ENCODE measurements at regions not wholly inside any gene's neighbourhood (a gene's known extent, or its start where the extent isn't known, plus 50 kb on each side); places are given as distances from the start of the nearest gene placed in this dataset.
"Not testable (repeated sequence)": the region's sequence is repeated elsewhere in the genome, so short reads cannot be mapped to it uniquely, and the experiment has no call there.

DNA sequence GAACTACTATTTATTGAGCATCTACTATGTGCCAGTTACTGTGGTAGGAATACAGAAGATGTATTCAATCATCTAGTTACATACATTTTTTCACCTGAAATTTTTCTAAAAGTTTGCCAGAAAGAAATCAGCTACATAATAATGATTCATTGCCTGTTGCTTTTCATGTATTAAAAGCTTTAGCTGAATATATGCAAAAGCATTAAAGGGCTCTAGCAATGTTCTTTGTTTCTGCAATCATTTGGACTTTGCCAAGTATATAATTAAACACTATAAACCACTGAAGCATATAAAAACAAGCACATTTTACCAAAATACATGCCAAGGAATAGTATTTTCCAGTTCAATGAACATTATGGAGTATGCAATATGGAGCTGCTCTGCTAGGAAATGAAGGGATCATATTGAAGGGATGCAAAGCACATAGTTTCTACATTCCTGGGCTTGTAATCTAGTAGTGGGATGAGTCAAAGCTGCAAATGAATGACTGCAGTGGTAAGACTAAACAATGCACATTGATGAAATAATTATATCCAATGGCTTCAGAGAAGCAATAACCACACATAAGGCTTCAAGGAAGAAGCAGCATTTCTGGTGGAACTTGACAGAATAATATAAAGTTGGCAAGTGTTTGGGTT lies 87.7 kb downstream of the FOXD4L6 start:
- not testable (repeated sequence) for DNase-seq (ENCODE audit: low spot score in 2 of 2); H3K9me3 Mint-ChIP-seq; ATAC-seq (replicated peaks; ENCODE audit: extremely low read depth, poor library complexity, severe bottlenecking); H3K36me3 Mint-ChIP-seq (ENCODE audit: insufficient read depth); H3K4me3 Mint-ChIP-seq; H3K27ac Mint-ChIP-seq (ENCODE audit: low read depth); H3K4me1 Mint-ChIP-seq; H3K27me3 Mint-ChIP-seq

GRCh38 chr9:41035276-41035675 lies 93.2 kb downstream of the FOXD4L6 start:
- DNase-seq (ENCODE audit: low spot score in 2 of 2); H3K4me3 Mint-ChIP-seq; H3K36me3 Mint-ChIP-seq (ENCODE audit: insufficient read depth); H3K27ac Mint-ChIP-seq (ENCODE audit: low read depth); H3K4me1 Mint-ChIP-seq; ATAC-seq (replicated peaks; ENCODE audit: extremely low read depth, poor library complexity, severe bottlenecking); H3K9me3 Mint-ChIP-seq; H3K27me3 Mint-ChIP-seq: not testable (repeated sequence)

DNA sequence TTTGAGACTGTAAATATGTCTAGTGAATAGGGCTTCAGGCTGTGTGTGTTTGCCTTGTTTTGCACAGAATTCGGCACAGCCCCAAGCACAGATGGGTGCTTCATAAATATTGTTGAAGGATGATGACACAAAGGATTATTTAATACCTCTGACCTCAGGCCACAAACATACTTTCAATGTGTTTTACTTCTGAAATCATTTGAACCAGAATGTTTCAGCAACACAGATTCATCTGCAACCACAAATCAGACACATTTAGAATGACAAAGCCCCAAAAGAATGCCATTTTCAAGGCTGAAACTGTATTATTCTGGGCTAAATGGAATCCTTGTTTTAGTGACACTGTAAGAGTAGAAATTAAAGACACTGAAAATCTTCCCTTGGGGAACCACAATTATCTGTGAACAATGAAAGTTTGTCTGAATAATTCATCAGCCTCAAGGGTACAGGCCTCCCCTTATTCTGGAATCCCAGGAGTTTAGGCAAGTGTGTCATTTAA lies 93.7 kb downstream of the FOXD4L6 start:
- H3K36me3 Mint-ChIP-seq (ENCODE audit: insufficient read depth); H3K4me3 Mint-ChIP-seq; H3K4me1 Mint-ChIP-seq; H3K9me3 Mint-ChIP-seq; H3K27me3 Mint-ChIP-seq; ATAC-seq (replicated peaks; ENCODE audit: extremely low read depth, poor library complexity, severe bottlenecking); H3K27ac Mint-ChIP-seq (ENCODE audit: low read depth); DNase-seq (ENCODE audit: low spot score in 2 of 2): not testable (repeated sequence)

DNA sequence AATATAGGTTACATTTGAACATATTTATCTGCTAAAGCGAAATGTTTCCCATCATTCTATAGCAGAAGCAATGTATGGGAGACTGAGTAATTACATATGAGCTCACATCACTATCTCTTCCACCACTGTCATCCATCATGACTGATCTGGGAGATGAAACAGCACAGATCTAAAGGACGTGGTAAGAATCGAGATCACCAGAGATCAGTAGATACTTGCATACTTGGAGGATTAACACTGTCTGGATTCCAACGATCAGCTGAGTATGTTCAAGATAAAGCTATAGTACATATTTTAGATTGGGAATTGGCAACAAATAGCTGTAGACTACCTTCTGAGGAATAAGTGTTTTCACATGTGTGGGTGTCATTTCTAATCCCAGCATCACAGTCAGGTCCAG lies 94.6 kb downstream of the FOXD4L6 start:
- H3K4me1 Mint-ChIP-seq; H3K27ac Mint-ChIP-seq (ENCODE audit: low read depth); H3K9me3 Mint-ChIP-seq; H3K36me3 Mint-ChIP-seq (ENCODE audit: insufficient read depth); DNase-seq (ENCODE audit: low spot score in 2 of 2); H3K27me3 Mint-ChIP-seq; ATAC-seq (replicated peaks; ENCODE audit: extremely low read depth, poor library complexity, severe bottlenecking); H3K4me3 Mint-ChIP-seq: not testable (repeated sequence)

GRCh38 chr9:41033360-41033759 lies 95.1 kb downstream of the FOXD4L6 start:
- DNase-seq (ENCODE audit: low spot score in 2 of 2); H3K9me3 Mint-ChIP-seq; H3K27ac Mint-ChIP-seq (ENCODE audit: low read depth); ATAC-seq (replicated peaks; ENCODE audit: extremely low read depth, poor library complexity, severe bottlenecking); H3K4me3 Mint-ChIP-seq; H3K27me3 Mint-ChIP-seq; H3K4me1 Mint-ChIP-seq; H3K36me3 Mint-ChIP-seq (ENCODE audit: insufficient read depth): not testable (repeated sequence)

- not testable (repeated sequence) for DNase-seq (ENCODE audit: low spot score in 2 of 2); H3K27ac Mint-ChIP-seq (ENCODE audit: low read depth); H3K4me1 Mint-ChIP-seq; H3K27me3 Mint-ChIP-seq; H3K9me3 Mint-ChIP-seq; H3K36me3 Mint-ChIP-seq (ENCODE audit: insufficient read depth); H3K4me3 Mint-ChIP-seq; ATAC-seq (replicated peaks; ENCODE audit: extremely low read depth, poor library complexity, severe bottlenecking)
These were observed 101.4 kb downstream of the FOXD4L6 start for GRCh38 chr9:41026912-41027676.

DNA sequence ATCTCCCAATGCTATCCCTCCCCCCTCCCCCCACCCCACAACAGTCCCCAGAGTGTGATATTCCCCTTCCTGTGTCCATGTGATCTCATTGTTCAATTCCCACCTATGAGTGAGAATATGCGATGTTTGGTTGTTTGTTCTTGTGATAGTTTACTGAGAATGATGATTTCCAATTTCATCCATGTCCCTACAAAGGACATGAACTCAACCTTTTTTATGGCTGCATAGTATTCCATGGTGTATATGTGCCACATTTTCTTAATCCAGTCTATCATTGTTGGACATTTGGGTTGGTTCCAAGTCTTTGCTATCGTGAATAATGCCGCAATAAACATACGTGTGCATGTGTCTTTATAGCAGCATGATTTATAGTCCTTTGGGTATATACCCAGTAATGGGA lies 106.1 kb downstream of the FOXD4L6 start:
- ATAC-seq (replicated peaks; ENCODE audit: extremely low read depth, poor library complexity, severe bottlenecking); H3K27ac Mint-ChIP-seq (ENCODE audit: low read depth); H3K27me3 Mint-ChIP-seq; H3K4me3 Mint-ChIP-seq; DNase-seq (ENCODE audit: low spot score in 2 of 2); H3K4me1 Mint-ChIP-seq; H3K36me3 Mint-ChIP-seq (ENCODE audit: insufficient read depth); H3K9me3 Mint-ChIP-seq: not testable (repeated sequence)

- H3K27me3 Mint-ChIP-seq; ATAC-seq (replicated peaks; ENCODE audit: extremely low read depth, poor library complexity, severe bottlenecking): not testable (repeated sequence)
These were observed 108.5 kb downstream of the FOXD4L6 start for GRCh38 chr9:41019858-41020562.

GRCh38 chr9:41018948-41019347 lies 109.5 kb downstream of the FOXD4L6 start:
- ATAC-seq (replicated peaks; ENCODE audit: extremely low read depth, poor library complexity, severe bottlenecking); H3K4me3 Mint-ChIP-seq; DNase-seq (ENCODE audit: low spot score in 2 of 2); H3K9me3 Mint-ChIP-seq; H3K4me1 Mint-ChIP-seq; H3K27ac Mint-ChIP-seq (ENCODE audit: low read depth); H3K36me3 Mint-ChIP-seq (ENCODE audit: insufficient read depth); H3K27me3 Mint-ChIP-seq: not testable (repeated sequence)

More at GRCh38 chr9:41019858-41020562, 108.5 kb downstream of the FOXD4L6 start:
- not testable (repeated sequence) for H3K27ac Mint-ChIP-seq (ENCODE audit: low read depth); H3K4me1 Mint-ChIP-seq; H3K9me3 Mint-ChIP-seq; H3K4me3 Mint-ChIP-seq; DNase-seq (ENCODE audit: low spot score in 2 of 2); H3K36me3 Mint-ChIP-seq (ENCODE audit: insufficient read depth)

DNA sequence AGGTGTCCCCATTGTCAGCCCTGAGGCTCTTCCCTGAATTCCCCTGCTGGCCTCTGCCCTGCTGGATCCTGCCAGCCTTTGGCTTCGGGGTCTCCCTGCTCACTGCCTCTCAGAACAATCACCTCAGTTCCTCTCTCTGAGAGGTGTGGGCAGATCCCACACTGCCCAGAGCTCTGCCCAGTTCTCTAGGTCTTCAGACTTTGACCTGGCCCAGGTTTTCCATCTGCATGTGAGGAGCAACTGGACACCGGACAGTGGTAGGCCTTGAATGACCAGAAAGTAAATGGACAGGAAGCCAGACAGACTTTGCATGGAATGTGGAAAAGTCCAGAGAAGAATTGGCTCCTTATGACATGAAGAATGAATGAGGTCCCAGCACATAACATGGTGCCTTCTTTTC lies 111.8 kb downstream of the FOXD4L6 start:
- not testable (repeated sequence) for H3K9me3 Mint-ChIP-seq; H3K4me1 Mint-ChIP-seq; H3K27me3 Mint-ChIP-seq; ATAC-seq (replicated peaks; ENCODE audit: extremely low read depth, poor library complexity, severe bottlenecking); H3K4me3 Mint-ChIP-seq; H3K27ac Mint-ChIP-seq (ENCODE audit: low read depth); DNase-seq (ENCODE audit: low spot score in 2 of 2)
- peaks cover 14% of the 10 kb centered on the region for H3K36me3 Mint-ChIP-seq (ENCODE audit: insufficient read depth)

- not testable (repeated sequence) for H3K9me3 Mint-ChIP-seq; H3K27ac Mint-ChIP-seq (ENCODE audit: low read depth); H3K27me3 Mint-ChIP-seq; H3K4me3 Mint-ChIP-seq; DNase-seq (ENCODE audit: low spot score in 2 of 2); ATAC-seq (replicated peaks; ENCODE audit: extremely low read depth, poor library complexity, severe bottlenecking)
- Mint-ChIP-seq H3K36me3 (ENCODE audit: insufficient read depth) (peaks cover 31% of the 10 kb centered on the region), H3K4me1 (peaks cover 37% of the 10 kb centered on the region)
These were observed 128.4 kb downstream of the FOXD4L6 start for GRCh38 chr9:40999952-41000700.

DNA sequence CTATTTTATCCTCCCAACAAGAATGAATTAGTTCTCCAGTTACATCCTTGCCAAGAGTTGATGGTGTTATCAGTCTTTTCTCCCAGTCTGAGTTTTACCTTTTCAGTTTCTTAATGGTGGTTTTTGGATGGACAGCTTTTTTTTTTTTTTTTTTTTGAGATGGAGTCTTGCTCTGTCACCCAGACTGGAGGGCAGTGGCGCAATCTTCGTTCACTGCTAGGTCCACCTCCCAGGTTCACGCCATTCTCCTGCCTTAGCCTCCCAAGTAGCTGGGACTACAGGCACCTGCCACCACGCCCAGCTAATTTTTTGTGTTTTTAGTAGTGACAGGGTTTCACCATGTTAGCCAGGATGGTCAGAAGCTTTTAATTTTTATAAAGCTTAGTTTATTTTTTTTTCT lies 133.0 kb downstream of the FOXD4L6 start:
- Mint-ChIP-seq H3K4me1 (peaks cover 46% of the 10 kb centered on the region), H3K36me3 (ENCODE audit: insufficient read depth) (peaks cover 26% of the 10 kb centered on the region)
- not testable (repeated sequence) for DNase-seq (ENCODE audit: low spot score in 2 of 2); H3K27me3 Mint-ChIP-seq; H3K27ac Mint-ChIP-seq (ENCODE audit: low read depth); H3K4me3 Mint-ChIP-seq; H3K9me3 Mint-ChIP-seq; ATAC-seq (replicated peaks; ENCODE audit: extremely low read depth, poor library complexity, severe bottlenecking)

All from central memory CD8-positive, alpha-beta T cell (primary cell).